ENCODE measurements at regions not wholly inside any gene's neighbourhood (a gene's known extent, or its start where the extent isn't known, plus 50 kb on each side); places are given as distances from the start of the nearest gene placed in this dataset.

DNA sequence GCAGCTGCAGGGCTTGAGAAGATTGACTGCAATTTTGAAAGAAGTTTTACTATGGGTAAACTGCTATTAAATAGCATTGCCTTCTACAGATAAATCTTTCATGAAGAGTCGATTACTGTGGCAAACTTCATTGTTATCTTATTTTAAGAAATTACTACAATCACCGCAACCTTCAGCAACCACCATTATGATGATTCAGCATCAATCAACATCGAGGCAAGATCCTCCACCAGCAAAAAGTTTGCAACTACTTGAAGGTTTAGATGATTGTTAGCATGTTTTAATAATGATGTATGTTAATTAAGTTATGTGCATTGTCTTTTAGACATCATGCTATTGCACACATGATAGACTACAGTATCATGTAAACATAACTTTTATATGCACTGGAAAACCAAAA, 1511.0 kb downstream of the FSTL5 start:
- Histone ChIP-seq H3K36me3 (replicated peaks in 1 of 2; ENCODE audit: control extremely low read depth in 1 of 2, control insufficient read depth in 1 of 2, extremely low read depth in 1 of 2, insufficient read depth in 2 of 2, low read length in 1 of 2) (no peaks in the 10 kb centered on the region), H3K4me3 (ENCODE audit: control extremely low read depth in 1 of 5, extremely low read depth in 1 of 5, insufficient read depth in 1 of 5, low read depth in 2 of 5, low read length in 4 of 5) (no peak overlapping the region), H3K79me2 (ENCODE audit: control insufficient read depth, insufficient read depth, low read length) (no peaks in the 10 kb centered on the region), H3K4me1 (ENCODE audit: control insufficient read depth in 2 of 2, insufficient read depth in 2 of 2, low read length in 2 of 2) (no peaks in the 10 kb centered on the region), H4K20me1 (ENCODE audit: control insufficient read depth, insufficient read depth, low read length, poor library complexity, severe bottlenecking) (no peaks in the 10 kb centered on the region), H3K4me2 (replicated peaks; ENCODE audit: low read depth, low read length, poor library complexity, severe bottlenecking) (no peak overlapping the region), H2AFZ (ENCODE audit: insufficient read depth, low read depth, low read length, poor library complexity, severe bottlenecking) (no peak overlapping the region), H3K9me3 (ENCODE audit: control extremely low read depth in 1 of 3, control insufficient read depth in 2 of 3, insufficient read depth in 1 of 3, low read length in 2 of 3) (no peaks in the 10 kb centered on the region), H3K27ac (ENCODE audit: low read length in 2 of 2) (no peak overlapping the region), H3K27me3 (replicated peaks in 1 of 4; ENCODE audit: control extremely low read depth in 1 of 4, control insufficient read depth in 3 of 4, insufficient read depth in 4 of 4, low read length in 3 of 4) (no peaks in the 10 kb centered on the region), H3K9ac (ENCODE audit: low read length) (no peak overlapping the region)
- POLR2A ChIA-PET: no interaction called here
- intact Hi-C loops (cut with micrococcal nuclease): no loop called here
- WGBS (ENCODE audit: insufficient coverage): no CpG with 5 or more reads among the region's 3 CpGs
- no peak for TF ChIP-seq EZH2 (IDR thresholded peaks at IDR 0.05; ENCODE audit: borderline replicate concordance, insufficient read depth, low read depth, low read length, poor library complexity, severe bottlenecking)
- TF ChIP-seq, protein P1, sequence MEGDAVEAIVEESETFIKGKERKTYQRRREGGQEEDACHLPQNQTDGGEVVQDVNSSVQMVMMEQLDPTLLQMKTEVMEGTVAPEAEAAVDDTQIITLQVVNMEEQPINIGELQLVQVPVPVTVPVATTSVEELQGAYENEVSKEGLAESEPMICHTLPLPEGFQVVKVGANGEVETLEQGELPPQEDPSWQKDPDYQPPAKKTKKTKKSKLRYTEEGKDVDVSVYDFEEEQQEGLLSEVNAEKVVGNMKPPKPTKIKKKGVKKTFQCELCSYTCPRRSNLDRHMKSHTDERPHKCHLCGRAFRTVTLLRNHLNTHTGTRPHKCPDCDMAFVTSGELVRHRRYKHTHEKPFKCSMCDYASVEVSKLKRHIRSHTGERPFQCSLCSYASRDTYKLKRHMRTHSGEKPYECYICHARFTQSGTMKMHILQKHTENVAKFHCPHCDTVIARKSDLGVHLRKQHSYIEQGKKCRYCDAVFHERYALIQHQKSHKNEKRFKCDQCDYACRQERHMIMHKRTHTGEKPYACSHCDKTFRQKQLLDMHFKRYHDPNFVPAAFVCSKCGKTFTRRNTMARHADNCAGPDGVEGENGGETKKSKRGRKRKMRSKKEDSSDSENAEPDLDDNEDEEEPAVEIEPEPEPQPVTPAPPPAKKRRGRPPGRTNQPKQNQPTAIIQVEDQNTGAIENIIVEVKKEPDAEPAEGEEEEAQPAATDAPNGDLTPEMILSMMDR (IDR thresholded peaks at IDR 0.05): no peak
- Mint-ChIP-seq H3K4me3 (no peak overlapping the region), H3K4me1 (no peaks in the 10 kb centered on the region), H3K27me3 (no peaks in the 10 kb centered on the region), H3K9me3 (ENCODE audit: insufficient read depth) (no peaks in the 10 kb centered on the region), H3K27ac (no peak overlapping the region)
- ATAC-seq (ENCODE audit: low read depth) (no peak), DNase-seq (no peak)
- CTCF ChIA-PET: no interaction called here

DNA sequence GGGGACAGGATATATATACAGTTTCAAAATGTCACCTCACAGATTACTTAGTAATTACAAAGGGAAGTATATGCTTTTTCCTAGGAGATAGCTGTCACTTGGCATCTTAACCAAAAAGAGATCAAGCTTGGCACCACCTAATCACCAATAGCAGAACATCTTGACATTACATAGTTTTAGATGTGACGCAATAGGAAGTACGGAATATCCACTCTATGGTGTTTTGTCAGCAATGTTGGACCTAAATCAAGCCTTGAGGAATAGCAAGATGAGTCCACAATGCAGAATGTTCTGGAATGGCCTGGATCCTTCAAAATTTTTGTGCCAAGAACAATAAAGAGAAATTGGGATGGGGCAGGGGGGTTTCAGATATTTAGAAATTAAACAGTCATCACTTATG, 1488.2 kb downstream of the FSTL5 start:
- H3K79me2 ChIP-seq (ENCODE audit: control insufficient read depth, insufficient read depth, low read length): no peaks in the 10 kb centered on the region
- H3K27ac ChIP-seq (ENCODE audit: low read length in 2 of 2): no peak overlapping the region
- ATAC-seq (ENCODE audit: low read depth) (no peak), DNase-seq (no peak)
- no peak overlapping the region for H2AFZ ChIP-seq (ENCODE audit: insufficient read depth, low read depth, low read length, poor library complexity, severe bottlenecking)
- WGBS (ENCODE audit: insufficient coverage): 100% methylated on average over 1 of the region's 2 CpGs
- ChIA-PET POLR2A (no interaction called here), CTCF (no interaction called here)
- no peaks in the 10 kb centered on the region for H4K20me1 ChIP-seq (ENCODE audit: control insufficient read depth, insufficient read depth, low read length, poor library complexity, severe bottlenecking)
- H3K9ac ChIP-seq (ENCODE audit: low read length): no peak overlapping the region
- intact Hi-C loops (cut with micrococcal nuclease): no loop called here
- no peak overlapping the region for H3K4me3 ChIP-seq (ENCODE audit: control extremely low read depth in 1 of 5, extremely low read depth in 1 of 5, insufficient read depth in 1 of 5, low read depth in 2 of 5, low read length in 4 of 5)
- H3K9me3 Mint-ChIP-seq (ENCODE audit: insufficient read depth): peaks cover 2% of the 10 kb centered on the region
- no peak overlapping the region for H3K4me2 ChIP-seq (replicated peaks; ENCODE audit: low read depth, low read length, poor library complexity, severe bottlenecking)
- no peak overlapping the region for H3K27ac Mint-ChIP-seq
- TF ChIP-seq EZH2 (IDR thresholded peaks at IDR 0.05; ENCODE audit: borderline replicate concordance, insufficient read depth, low read depth, low read length, poor library complexity, severe bottlenecking): no peak
- no peaks in the 10 kb centered on the region for H3K27me3 Mint-ChIP-seq
- H3K27me3 ChIP-seq (replicated peaks in 1 of 4; ENCODE audit: control extremely low read depth in 1 of 4, control insufficient read depth in 3 of 4, insufficient read depth in 4 of 4, low read length in 3 of 4): no peaks in the 10 kb centered on the region
- no peak overlapping the region for H3K4me3 Mint-ChIP-seq
- no peaks in the 10 kb centered on the region for H3K4me1 ChIP-seq (ENCODE audit: control insufficient read depth in 2 of 2, insufficient read depth in 2 of 2, low read length in 2 of 2)
- no peaks in the 10 kb centered on the region for H3K4me1 Mint-ChIP-seq
- H3K36me3 ChIP-seq (replicated peaks in 1 of 2; ENCODE audit: control extremely low read depth in 1 of 2, control insufficient read depth in 1 of 2, extremely low read depth in 1 of 2, insufficient read depth in 2 of 2, low read length in 1 of 2): no peaks in the 10 kb centered on the region
- H3K9me3 ChIP-seq (ENCODE audit: control extremely low read depth in 1 of 3, control insufficient read depth in 2 of 3, insufficient read depth in 1 of 3, low read length in 2 of 3): peaks cover 0 to 3% (median 0%) of the 10 kb centered on the region in 3 donors

All from B cell (primary cell).